ENCODE measurements at regions not wholly inside any gene's neighbourhood (a gene's known extent, or its start where the extent isn't known, plus 50 kb on each side); places are given as distances from the start of the nearest gene placed in this dataset.
A peak's percentile ranks its signal among the peaks of the same experiment; 100 is the strongest.

- DNase-seq (ENCODE audit: low read depth): peak; percentile 58
These were observed 65.9 kb downstream of the EFNB1 start for GRCh38 chrX:68894513-68895340.

GRCh38 chrX:68894142-68894512 is 65.3 kb downstream of the EFNB1 start:
- DNase-seq (ENCODE audit: low read depth): no peak

GRCh38 chrX:68892651-68893050 is 63.8 kb downstream of the EFNB1 start:
- no peak for DNase-seq (ENCODE audit: low read depth)

- no peak for DNase-seq (ENCODE audit: low read depth)
These were observed 63.3 kb downstream of the EFNB1 start for GRCh38 chrX:68892134-68892533.
